Stimulated activated CD8-positive, alpha-beta memory T cell treated with anti-CD3 and anti-CD28 coated beads, Interleukin-12 subunit alpha, Interleukin-12 subunit beta, amount 100 ng/mL, for 24 hours (primary cell): ENCODE measurements at regions not wholly inside any gene's neighbourhood (a gene's known extent, or its start where the extent isn't known, plus 50 kb on each side); places are given as distances from the start of the nearest gene placed in this dataset.
"Not testable (repeated sequence)": the region's sequence is repeated elsewhere in the genome, so short reads cannot be mapped to it uniquely, and the experiment has no call there.

Experiments
- DNase-seq: peaks from one replicate; pipeline ENCODE4 v3.0.0-alpha.2; 2020; ENCODE audit errors: extremely low read depth

DNA sequence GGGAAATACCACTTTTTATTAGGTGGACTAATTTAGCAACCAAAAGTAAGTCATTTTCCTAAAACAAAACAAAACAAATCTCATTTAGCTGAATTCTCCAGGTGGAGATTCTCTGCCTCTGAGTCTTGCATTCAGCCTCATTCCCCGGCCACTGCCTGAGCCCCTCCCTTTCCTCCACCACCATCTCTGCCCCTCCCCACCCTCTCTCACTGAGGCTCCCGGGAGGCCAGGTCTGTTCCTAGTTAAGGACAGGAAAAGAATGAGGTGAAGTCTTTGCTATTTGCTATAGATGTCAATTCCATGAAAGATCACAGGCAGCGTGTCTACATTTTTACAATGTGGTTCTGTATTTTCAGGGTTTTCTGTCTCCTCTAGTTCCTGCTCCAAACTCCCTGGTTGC is 83.0 kb upstream of the SOX11 start:
- DNase-seq = no peak

DNA sequence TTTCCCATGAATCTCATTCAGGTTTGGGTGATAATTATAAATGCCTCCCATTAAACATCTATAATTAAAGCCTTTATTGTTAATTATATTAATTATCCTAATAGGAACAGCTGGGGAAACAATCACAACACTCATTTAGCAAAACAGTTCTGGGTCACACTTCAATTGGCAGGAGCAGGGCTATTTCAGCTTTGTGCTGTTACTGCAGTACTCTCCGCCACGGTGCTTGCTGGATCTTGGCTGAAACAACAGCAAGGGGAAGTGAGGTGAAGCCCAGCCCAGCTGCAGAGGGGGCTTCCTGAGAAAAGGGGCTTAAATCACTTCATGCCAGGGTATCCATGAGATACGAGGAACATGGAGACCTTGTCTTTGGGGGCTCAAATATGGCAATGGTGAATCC is 79.5 kb upstream of the SOX11 start:
- DNase-seq = no peak

DNA sequence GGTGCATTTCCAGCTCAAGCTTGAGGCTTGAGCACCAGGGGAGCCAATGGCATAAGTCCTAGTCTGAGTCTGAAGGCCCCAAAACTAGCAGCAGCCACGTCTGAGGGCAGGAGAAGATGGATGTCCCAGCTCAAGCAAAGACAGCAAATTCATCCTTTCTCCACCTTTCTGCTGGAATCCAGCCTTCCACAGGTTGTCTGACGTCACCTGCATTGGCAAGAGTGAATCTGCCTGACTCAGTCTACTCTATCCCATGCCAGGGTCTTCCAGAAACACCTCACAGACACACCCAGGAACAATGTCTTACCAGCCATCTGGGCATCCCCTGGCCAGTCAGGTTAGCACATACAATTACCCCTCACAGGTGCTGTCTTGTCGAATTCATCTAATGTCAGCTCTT is 76.2 kb upstream of the SOX11 start:
- no peak for DNase-seq

DNA sequence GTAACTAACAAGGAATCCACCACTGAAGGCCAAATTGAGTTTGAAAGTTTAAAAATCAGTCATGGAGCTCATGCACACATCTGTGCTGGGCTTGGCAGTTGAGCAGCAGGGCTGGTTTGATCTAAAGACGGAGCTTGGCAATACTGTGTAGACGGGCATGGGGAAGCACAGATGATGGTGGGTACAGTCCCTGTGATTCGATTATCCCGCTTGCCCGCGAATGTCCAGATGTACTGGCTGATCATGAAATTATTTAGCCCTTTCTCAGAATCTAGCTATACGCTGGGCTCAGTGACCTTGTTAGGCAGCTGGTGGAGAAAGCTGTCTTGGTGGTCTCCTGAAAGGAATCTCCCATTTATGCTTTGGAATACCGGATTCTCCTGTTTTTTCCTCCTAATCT is 74.8 kb upstream of the SOX11 start:
- no peak for DNase-seq

DNA sequence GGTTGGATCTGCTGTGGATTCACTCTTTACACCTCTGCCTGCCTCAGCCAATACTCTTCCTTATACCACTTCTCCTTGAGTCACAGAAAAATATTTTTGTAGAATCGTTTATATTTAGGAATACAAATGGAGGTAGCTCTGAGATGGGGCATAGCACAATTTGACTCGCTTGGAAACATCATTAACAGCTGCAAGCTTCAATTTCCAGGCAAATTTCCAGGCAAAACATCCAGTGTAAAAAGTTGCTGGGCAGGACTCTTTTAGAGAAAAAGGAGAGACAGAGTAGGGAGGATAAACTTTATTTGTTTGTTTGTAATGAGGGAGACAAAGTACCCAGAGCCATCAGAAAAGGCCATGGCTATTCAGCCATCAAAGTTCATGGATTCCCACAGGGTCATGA is 74.4 kb upstream of the SOX11 start:
- no peak for DNase-seq

DNA sequence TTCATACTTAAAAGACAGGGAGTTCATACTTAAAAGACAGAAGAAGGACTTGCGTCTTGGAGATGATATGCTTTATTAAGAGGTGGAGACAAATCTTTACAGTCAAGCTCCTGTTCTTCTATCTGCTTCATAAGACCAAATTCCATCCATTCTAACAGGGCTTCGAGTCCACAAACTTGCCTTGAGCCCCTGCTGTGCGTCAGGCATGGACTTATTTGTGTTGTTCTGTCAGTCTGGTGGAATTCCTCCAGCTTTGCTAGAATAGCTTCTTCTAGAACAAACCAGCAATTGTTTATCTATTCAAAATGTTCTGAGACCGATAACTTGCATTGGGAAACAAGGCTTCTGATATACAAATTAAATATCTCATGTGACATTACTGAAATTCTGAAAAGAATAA is 73.9 kb upstream of the SOX11 start:
- no peak for DNase-seq

DNA sequence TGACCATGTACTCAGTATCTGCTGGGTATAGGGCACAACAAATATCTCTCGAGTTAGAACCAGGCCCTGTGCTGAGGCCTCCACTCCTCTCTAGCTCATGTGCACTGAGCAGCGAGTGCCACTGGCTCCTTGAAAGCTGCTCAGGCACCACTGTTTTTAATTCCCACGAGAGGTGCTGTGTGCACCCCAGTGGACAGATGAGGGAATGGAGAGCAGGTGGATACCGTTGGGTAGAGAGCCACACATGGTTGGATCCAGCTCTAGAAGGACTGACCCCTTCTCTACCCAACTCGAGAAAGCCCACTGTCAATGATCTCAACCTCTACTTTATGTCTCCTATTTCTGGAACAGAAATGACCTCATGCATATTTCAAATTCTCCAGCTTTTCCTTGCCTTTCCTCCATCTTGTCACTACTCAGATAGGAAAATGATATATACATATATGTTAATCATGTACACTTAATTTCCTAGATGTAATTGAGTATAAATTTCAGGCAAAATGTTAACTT is 66.6 kb upstream of the SOX11 start:
- DNase-seq = not testable (repeated sequence)

DNA sequence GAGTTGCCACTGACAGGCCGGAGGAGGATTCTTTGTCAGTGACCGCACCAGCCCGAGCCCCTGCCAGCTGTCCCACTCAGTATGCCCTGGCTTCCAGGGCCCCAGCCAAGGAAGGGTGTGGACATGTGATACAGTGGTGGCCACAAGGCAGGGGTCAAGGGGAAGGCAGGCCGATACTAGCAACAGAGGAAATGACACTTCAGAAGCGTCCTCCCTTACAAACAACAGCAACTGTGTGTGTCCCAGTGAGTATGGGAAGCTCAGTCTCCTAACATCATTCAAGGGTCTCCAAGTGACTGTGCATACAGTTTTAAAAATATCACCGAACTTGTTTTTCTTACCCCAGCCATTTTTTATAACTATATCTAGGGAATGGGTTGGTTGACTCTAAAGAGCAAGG is 63.7 kb upstream of the SOX11 start:
- DNase-seq = not testable (repeated sequence)

DNA sequence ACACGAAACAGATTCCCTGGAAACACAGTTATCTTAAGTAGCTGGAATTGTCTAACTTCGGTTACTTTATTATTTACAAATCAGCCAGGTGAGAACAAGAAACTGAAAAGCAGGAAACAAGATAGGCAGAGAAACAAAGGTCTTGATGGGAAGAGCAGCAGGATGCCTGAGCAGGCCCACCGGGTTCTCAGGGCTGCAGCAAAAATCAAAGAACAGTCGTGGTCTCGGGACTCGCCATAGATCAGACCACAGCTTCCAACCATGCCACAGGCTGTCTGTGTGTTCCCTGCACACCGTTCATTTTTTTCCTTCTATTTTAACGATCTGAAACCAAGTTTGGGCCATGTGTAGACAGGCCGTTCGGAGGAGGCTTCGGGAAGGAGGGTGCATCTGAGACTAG is 62.7 kb upstream of the SOX11 start:
- not testable (repeated sequence) for DNase-seq

DNA sequence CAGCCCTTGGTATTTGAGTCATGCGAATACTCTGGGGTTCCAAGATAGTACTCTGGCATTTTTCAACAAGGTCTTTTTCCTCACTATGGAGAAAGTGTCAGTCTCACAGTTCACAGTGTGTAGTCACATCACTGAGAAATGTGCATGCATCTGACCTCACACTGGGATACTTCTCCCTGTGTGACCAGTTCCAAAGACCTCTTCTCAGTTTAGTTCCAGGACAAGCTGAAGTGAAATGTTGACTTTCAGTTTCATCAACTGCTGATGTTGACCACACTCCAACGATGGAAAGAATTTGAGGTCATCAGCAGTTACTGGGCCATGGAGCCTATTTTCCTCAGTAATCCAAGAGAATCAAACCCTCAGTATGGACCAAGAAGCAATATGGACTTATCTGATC is 55.1 kb upstream of the SOX11 start:
- not testable (repeated sequence) for DNase-seq
